GDM1 (cell line): ENCODE measurements at regions not wholly inside any gene's neighbourhood (a gene's known extent, or its start where the extent isn't known, plus 50 kb on each side); places are given as distances from the start of the nearest gene placed in this dataset.
"Not testable (repeated sequence)": the region's sequence is repeated elsewhere in the genome, so short reads cannot be mapped to it uniquely, and the experiment has no call there.

Source experiments
- DNase-seq: peaks from one replicate; lab custom pipeline; 2025; lab: John Stamatoyannopoulos, UW

- DNase-seq, result no peak
Observed at GRCh38 chr7:23938215-23938614, 228.2 kb downstream of the STK31 start.

- no peak for DNase-seq
Observed at GRCh38 chr7:23938937-23939552, 229.0 kb downstream of the STK31 start.

- DNase-seq, result not testable (repeated sequence)
Observed at GRCh38 chr7:23939747-23940146, 229.7 kb downstream of the STK31 start.

- no peak for DNase-seq
Observed at GRCh38 chr7:23941551-23941950, 231.5 kb downstream of the STK31 start.

DNA sequence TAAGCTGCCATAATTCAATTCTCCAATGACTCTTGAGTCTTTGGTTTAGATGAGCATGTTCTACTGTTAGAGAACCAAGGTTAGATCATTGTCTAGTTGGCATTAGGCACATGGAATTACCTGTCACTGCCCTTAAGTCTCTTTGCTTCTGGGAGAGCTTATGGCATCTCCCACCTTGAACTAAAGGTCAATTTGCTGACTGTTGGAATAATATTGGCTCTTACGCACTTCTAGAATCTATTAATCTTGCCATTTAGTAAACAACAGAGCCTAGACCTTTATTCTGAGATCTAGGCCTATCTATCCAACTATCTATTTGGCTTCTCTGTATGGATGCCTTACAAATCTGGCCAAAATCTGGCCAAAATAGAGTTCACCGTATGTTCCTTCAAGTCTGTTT, 232.0 kb downstream of the STK31 start:
- DNase-seq, result no peak

- no peak for DNase-seq
Observed at GRCh38 chr7:23944131-23944530, 234.1 kb downstream of the STK31 start.

- DNase-seq, result no peak
Observed at GRCh38 chr7:23945472-23945871, 235.5 kb downstream of the STK31 start.

- DNase-seq, result no peak
Observed at GRCh38 chr7:23955145-23955544, 245.1 kb downstream of the STK31 start.

DNA sequence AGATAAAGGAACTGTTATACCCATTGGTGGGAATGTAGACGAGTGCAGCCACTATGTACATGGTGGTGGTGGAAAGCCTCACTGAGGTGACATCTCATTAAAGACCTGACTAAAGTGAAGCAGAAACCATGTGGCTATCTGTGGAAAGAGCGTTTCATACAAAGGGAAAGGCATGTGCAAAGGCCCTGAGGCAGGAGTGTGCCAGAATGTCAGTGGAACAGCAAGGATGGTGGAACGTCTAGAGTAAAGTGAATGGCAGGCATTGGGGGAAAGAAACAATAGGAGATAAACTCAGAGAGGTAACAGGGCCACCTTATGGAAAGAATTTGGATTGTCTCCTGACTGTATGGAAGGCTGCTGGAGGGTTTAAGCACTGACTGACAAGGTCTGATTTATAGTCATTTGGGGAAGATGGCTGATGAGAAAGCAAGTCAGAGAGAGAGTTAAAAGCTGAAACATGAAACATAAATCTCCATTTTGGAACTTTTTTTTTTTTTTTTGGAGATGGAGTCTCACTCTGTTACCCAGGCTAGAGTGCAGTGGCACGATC, 245.7 kb downstream of the STK31 start:
- no peak for DNase-seq

DNA sequence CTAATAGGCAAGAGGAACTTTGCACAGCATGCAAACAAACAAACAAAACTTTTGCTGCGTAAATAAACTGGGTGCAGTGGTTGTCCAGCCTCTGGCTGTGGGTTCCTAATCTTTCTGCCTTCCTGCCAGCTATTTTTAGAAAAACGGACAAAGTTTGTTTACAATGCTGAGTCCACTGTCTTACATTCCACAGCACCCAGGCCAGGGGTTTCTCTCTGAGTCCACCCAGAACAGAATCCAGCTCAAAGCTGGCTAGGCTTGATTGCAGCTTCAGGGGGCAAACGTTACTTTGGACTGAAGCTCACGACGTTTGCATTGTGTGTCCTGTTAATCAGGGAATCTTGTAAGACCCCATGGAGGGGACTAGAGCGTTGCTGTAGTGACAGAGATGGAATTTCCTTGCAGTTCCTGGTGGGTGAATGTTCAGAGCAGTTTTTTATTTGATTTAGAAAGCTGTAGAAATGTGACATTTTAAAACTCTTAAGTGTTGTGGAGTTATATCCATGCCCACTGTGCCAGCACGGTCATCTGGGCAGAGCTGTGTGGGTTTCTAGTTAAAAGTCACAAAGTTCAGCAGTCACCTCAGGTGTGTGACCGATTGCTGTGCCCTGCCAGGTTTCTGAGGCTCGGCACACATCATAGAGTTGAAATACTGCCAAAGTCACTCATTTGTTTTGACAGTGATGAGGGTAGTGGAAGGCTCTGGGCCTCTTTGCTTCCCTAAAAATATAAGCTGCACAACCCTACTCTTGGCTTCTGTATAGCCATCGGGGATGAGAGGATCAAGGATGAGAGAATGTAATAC, 247.0 kb downstream of the STK31 start:
- no peak for DNase-seq

- no peak for DNase-seq
Observed at GRCh38 chr7:23959821-23960220, 249.8 kb downstream of the STK31 start.

DNA sequence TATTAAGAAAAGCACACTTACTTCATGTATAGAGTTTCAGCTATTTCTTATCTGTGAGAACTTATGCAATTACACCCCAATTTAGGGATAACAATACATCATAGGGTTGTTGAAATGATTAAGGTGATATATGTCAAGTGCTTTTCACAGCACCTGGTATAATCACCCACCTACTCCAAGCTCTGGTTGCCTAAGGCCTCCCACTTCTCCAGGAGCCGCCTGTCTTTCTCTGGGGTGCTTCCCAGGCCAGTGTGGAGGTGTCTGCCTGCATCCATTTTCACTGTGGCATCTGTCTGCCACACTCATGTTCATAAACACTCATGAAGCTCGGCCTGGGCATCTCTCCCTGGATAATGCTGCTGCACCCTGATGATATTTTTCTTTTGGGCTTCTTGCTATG, 250.3 kb downstream of the STK31 start:
- no peak for DNase-seq

GRCh38 chr7:23963461-23964165, 253.6 kb downstream of the STK31 start:
- DNase-seq, result no peak

DNA sequence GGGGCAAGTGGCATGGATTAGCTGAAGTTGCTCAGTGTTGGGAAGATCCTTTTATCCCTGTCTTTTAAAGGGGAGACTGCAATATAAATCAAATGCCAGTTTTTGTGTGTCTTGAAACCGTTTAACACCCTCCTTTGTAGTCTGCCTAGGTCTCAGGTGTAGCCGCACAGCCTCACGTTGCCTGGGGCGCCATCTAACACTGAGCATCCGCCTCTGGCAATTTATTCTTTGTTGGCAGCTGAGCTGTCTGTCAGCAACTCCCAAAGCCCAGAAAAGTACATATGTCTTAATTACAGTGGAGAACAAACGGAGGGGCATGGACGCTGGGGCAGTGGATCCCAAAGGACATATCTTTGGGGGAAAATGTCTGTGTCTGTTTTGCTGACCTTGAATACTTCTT, 254.7 kb downstream of the STK31 start:
- no peak for DNase-seq

DNA sequence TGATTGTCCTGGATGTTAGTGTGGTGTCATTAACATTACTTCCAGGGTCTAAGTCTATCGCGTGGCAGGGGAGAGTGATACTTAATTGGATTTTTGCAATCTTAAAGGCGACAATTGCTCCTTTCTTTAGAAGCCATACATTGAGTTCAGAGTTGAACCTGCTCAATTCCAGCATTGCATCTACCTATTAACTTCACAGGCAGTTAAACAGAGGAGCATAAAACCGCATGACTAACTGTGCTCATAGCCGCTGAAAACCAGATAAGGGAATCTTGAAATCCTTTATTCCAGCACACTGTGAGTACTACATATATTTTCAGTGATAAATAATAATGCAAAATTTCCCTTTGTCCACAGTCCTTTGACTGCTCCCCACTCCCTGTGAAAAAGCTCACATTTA, 255.3 kb downstream of the STK31 start:
- DNase-seq, result no peak

GRCh38 chr7:23966941-23967340, 256.9 kb downstream of the STK31 start:
- no peak for DNase-seq

DNA sequence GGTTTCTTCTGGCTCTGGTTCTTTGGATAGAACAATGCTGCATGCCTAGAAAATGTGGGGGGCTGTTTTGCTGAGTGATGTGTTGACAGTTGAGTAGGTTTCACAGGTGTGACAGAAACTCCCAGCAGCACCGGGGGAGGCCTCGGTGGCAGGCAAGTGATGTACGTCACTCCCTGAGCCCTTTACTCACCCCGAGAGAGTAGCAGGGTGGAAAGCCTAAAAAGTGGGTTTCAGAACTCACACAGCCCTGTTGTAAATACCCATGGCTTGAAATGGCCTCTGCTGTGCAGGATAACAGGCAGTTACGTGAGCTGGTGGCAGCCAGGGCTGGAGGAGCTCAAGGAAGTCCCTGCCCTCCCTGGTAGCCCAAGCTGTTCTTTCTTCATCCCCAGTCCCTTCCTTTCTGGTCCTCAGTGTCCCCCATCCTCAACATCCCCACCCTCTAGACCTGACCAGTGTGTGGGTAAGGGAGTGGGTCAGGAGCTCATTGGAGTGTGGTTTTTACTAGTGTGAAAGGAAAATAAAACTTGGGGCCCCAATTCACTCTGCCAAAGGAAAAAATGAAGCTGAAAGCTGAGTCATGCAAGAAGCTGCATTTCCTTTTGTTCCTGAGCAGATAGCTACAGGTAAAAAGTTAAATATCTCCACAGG, 258.1 kb downstream of the STK31 start:
- no peak for DNase-seq

DNA sequence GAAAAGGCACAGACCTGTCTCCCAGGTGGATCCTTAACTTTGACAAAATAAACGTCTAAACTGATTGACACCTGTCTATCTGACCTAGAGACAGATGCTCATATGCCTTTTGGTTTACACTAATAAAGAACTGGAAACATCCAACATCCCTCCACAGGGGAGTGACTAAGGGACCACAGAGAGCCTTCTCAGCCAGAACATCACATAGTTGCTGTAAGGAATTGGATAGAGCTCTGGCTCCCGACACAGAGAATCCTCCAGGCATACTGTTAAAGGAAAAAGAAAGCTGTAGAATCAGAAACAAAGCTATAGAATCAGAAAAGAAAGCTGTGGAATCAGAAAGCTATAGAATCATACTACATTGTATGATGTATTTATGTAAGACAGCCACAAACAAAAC, 258.8 kb downstream of the STK31 start:
- DNase-seq, result no peak

DNA sequence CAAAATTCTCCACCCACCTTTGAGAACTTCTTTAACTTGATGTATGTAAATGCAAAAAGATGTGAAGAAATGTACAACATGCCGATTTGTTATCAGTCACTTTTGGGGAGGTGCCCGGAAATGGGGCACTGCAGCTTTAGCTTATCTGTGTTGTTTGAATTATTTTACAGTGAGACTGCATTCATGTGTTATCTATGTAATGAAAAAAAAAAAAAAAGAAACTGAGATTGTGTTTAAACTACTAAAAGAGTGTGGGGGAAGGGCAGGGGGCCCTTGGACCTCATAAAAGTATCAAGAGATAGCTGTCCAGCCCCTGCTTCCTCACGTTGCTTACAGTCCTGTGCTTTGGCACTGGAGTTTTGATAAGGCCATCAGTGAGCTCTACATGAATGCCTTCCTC, 259.4 kb downstream of the STK31 start:
- no peak for DNase-seq

DNA sequence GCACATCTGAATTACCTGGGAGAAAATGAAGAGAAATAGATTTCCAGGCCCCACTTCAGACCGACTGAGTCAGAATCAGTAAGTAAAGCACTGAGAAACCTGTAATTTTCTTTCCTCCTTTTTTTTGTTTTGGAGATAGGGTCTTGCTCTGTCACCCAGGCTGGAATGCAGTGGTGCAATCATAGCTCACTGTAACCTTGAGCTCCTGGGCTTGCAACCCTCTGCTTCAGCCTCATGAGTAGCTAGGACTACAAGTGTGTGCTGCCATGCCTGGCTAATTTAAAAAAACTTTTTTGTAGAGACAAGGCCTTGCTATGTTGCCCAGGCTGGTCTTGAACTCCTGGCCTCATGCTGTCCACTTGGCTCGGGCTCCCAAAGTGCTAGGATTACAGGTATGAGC, 260.2 kb downstream of the STK31 start:
- no peak for DNase-seq

DNA sequence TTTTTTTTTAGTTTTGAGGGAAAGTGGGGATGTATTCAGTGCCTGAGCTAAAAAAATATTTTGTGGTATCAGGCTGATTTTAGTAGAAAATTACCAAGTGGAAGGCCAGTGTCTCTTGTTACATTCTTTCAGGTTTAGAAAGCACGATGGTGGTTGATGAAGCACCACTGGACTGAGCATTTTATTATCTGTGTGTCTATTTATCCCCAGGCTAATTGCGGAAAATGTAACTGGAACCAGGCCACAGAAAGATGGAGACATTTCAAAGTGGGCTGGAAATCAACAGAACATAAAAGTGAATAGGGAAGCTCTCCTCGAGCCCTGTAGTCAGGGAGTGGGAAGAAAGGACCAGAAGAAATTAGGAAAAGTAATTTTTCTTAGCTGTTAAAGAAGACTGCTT, 261.0 kb downstream of the STK31 start:
- no peak for DNase-seq

DNA sequence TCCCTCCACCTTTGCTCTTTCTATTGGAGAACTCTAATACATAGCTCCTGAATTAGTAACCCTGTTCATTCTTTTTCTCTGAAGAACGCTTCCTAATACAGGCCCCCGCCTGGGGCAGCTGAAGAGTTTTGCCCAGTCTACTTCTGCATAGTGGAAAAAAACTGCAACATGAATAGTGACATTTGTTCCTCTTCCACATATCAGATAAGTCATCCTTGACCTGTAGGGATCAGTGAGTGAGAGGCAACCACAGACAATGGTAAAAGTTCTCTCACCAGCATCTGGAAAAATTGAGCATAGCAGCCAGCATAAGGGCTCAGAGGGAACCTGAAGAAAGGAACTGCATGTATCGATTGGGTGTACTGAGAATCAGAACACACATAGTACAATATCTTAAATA, 262.0 kb downstream of the STK31 start:
- no peak for DNase-seq
